OCI-LY1 (cell line): ENCODE measurements at regions not wholly inside any gene's neighbourhood (a gene's known extent, or its start where the extent isn't known, plus 50 kb on each side); places are given as distances from the start of the nearest gene placed in this dataset.

ENCODE experiments used
- CTCF ChIP-seq: fragments of 200-600 bp; sonication (generic), shearing (Covaris generic); IDR thresholded peaks from 2 replicates; pipeline ENCODE4 v1.5.1; 2017; ENCODE audit warnings: mild to moderate bottlenecking, antibody characterized with exemption, low read length, moderate library complexity, mixed read lengths
- EZH2 ChIP-seq: fragments of 200-600 bp; sonication (generic), shearing (Covaris generic); IDR thresholded peaks from 2 replicates; pipeline ENCODE4 v1.8.0; 2017; ENCODE audit warnings: borderline replicate concordance, mixed run types, mild to moderate bottlenecking, antibody characterized with exemption, low read length, moderate library complexity, mixed read lengths

- no peak for TF ChIP-seq CTCF
- TF ChIP-seq EZH2: no peak
Observed at GRCh38 chr2:21318263-21318662, 194.5 kb downstream of the TDRD15 start.
